ENCODE measurements at regions not wholly inside any gene's neighbourhood (a gene's known extent, or its start where the extent isn't known, plus 50 kb on each side); places are given as distances from the start of the nearest gene placed in this dataset.

DNA sequence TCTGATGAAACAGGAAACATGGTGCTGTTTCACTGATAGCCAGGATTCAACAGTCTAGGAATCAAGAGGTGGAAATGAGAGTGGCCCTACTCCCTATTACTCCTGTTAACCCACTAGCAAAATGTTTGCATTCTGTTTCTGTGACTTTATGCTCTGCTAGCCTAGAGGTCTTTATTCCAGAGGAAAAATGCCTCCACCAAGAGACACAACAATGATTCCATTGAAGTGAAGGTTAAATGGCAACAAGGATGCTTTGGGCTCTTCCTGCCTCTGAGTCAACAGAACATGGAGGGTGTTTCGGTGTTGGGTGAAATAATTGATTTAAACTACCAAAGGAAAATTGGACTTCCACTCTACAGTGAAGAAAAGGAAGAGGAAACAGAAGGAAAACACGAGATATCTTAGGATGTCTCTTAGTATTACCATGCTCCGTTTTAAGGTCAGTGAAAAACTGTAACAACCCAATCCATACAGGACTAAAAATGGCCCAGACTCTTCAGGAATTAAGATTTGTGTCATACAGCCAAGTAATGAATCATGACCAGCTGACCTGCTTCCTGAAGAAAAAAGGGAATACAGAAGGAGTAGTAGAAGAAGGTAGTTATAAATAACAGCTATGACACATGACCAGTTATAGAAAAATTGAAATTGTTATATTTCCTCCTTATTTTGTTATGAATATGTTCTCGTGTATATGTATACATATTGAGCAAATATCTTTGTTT is 1237.8 kb downstream of the NCAM2 start:
- no peak overlapping the region for H3K4me3 ChIP-seq
- H3K27ac ChIP-seq: no peak overlapping the region
- TF ChIP-seq, protein P1, sequence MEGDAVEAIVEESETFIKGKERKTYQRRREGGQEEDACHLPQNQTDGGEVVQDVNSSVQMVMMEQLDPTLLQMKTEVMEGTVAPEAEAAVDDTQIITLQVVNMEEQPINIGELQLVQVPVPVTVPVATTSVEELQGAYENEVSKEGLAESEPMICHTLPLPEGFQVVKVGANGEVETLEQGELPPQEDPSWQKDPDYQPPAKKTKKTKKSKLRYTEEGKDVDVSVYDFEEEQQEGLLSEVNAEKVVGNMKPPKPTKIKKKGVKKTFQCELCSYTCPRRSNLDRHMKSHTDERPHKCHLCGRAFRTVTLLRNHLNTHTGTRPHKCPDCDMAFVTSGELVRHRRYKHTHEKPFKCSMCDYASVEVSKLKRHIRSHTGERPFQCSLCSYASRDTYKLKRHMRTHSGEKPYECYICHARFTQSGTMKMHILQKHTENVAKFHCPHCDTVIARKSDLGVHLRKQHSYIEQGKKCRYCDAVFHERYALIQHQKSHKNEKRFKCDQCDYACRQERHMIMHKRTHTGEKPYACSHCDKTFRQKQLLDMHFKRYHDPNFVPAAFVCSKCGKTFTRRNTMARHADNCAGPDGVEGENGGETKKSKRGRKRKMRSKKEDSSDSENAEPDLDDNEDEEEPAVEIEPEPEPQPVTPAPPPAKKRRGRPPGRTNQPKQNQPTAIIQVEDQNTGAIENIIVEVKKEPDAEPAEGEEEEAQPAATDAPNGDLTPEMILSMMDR (IDR thresholded peaks at IDR 0.05): no peak
- DNase-seq (ENCODE audit: low spot score): no peak

DNA sequence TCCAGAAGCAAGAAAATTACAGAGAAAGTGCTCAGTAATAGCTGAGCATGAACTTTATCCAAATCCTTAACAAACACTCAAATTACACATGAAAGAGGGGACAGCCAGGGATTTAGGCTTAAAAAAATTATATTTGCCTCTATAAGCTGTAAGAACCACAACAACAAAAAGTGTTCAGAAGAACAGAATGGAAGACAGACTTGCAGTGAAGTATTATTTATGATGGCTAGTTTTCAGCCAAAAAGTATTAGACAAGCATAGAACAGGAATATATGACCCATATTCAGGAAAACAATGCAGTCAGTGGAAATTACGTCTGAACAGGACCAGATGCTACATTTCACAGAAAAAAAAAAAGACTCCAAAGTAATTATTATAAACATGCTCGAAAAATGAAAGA is 1246.3 kb downstream of the NCAM2 start:
- no peak for DNase-seq (ENCODE audit: low spot score)
- TF ChIP-seq, protein P1 (IDR thresholded peaks at IDR 0.05): no peak
- Histone ChIP-seq H3K4me3 (no peak overlapping the region), H3K27ac (no peak overlapping the region)

DNA sequence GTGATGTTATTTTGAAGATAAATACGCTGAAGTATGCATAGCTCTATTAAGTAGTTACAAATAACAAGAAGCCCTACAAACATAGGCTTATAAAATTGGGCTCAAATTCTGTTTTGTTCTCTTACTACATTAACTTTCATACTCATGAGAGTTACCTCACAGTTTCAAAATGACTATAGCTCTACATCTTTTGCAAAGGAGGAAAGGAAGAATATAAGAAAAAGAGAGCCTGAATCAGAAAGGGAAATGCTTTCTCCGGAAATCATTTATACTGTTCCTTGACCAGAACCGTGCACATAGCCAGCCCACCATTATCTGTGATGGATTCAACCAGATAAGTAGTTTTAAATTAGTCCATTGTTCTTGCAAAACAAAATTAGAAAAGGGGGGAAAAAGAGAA is 1252.1 kb downstream of the NCAM2 start:
- H3K4me3 ChIP-seq: no peak overlapping the region
- no peak overlapping the region for H3K27ac ChIP-seq
- TF ChIP-seq, protein P1 (IDR thresholded peaks at IDR 0.05): no peak
- no peak for DNase-seq (ENCODE audit: low spot score)

DNA sequence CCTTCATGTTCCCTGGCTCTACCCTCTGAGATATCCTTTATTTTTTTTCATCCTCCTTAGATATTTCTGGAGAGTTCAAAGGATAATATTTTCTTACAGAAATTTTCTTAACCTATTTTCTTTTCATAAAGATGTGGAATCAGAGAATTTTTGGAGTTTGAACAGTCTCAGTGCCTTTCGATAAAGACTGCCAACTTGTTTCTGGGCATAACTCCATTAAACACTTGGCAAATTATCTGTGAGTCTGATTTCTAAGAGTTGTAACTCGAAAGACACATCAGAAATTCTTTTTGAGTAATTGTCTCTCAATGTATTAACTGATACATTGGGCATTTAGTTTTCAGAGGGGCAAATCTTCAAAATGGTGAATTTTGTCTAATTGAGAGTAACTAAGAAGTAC is 1255.6 kb downstream of the NCAM2 start:
- no peak overlapping the region for H3K4me3 ChIP-seq
- no peak for DNase-seq (ENCODE audit: low spot score)
- TF ChIP-seq, protein P1 (IDR thresholded peaks at IDR 0.05): no peak

DNA sequence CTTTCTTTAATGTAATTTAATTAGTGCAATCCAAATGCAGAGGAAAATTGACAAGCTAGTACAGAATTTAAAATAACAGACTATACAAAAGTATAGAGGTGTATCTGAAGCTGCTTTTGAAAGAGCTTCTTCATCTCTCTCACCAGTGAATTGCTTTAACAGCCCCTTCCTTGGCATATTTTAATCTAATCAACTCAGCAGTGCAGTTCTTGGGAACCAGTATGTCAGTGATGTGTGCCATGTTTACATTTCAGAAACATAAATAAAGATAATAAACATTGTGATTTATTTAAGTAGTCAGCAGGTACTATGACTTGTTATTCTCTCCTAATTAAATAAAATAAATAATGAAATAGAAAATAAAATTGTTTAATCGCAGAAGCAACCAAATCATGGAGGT is 1260.6 kb downstream of the NCAM2 start:
- TF ChIP-seq, protein P1 (IDR thresholded peaks at IDR 0.05): no peak
- H3K4me3 ChIP-seq: no peak overlapping the region

More for the DNA sequence above, 1255.6 kb downstream of the NCAM2 start:
- H3K27ac ChIP-seq: no peak overlapping the region

DNA sequence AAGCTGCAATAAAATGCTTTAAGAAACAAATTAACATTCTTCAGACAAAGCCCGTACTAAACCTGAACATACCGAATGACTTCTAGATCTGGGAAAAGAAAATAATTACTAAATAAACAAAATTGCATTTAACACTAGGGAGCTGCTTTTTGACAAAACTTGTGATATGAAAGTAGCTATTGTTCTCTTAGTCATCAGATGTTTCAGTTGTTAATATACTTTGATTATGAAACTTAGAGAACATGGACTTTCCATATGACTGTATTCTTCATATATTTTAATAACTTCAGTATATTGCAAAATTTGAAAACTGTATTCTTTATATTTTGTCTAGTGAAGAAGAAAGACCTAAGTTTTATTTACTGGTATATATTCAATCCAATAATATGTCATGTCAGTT is 1262.1 kb downstream of the NCAM2 start:
- no peak overlapping the region for H3K27ac ChIP-seq
- no peak overlapping the region for H3K4me3 ChIP-seq
- TF ChIP-seq, protein P1 (IDR thresholded peaks at IDR 0.05): no peak
- DNase-seq (ENCODE audit: low spot score): no peak

More for the DNA sequence above, 1260.6 kb downstream of the NCAM2 start:
- H3K27ac ChIP-seq: no peak overlapping the region
- no peak for DNase-seq (ENCODE audit: low spot score)

DNA sequence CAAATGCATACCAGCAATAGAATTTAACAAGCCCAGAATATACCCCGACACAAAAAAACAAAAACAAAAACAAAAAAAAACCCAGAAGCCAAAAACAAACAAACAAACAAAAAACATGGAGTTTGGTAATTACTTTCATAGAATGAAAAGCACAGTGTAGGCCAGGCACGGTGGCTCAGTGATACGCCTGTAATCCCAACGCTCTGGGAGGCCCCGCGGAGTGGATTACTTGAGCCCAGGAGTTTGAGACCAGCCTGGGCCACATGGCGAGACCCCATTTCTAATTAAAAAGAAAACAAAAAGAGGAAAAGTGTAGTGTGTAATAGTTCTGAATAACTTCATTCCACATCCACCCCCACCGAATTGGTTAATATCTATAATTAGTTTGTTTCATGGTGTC is 1265.7 kb downstream of the NCAM2 start:
- no peak for DNase-seq (ENCODE audit: low spot score)
- no peak overlapping the region for H3K4me3 ChIP-seq
- no peak overlapping the region for H3K27ac ChIP-seq
- TF ChIP-seq, protein P1 (IDR thresholded peaks at IDR 0.05): no peak

Data from coronary artery (tissue), 2 donors.